ENCODE measurements at regions not wholly inside any gene's neighbourhood (a gene's known extent, or its start where the extent isn't known, plus 50 kb on each side); places are given as distances from the start of the nearest gene placed in this dataset.

- Histone ChIP-seq H3K4me3 (ENCODE audit: extremely low read depth in 1 of 4, insufficient read depth in 2 of 4, low read depth in 3 of 4, low read length in 4 of 4) (no peak overlapping the region), H2BK20ac (ENCODE audit: low read length) (no peak overlapping the region), H3K79me2 (ENCODE audit: control insufficient read depth in 1 of 2, insufficient read depth in 2 of 2, low read length in 2 of 2) (no peaks in the 10 kb centered on the region), H3K79me1 (ENCODE audit: low read depth, low read length) (no peaks in the 10 kb centered on the region), H4K5ac (ENCODE audit: insufficient read length, low read depth, low read length) (no peak overlapping the region), H3K36me3 (ENCODE audit: control insufficient read depth in 2 of 4, insufficient read depth in 4 of 4, low read length in 3 of 4) (no peaks in the 10 kb centered on the region), H3K9me3 (ENCODE audit: insufficient read depth in 2 of 2, low read depth in 1 of 2, low read length in 1 of 2) (no peaks in the 10 kb centered on the region), H4K91ac (replicated peaks; ENCODE audit: insufficient read length, low read length) (no peak overlapping the region), H3K4ac (replicated peaks; ENCODE audit: insufficient read length, low read depth, low read length) (no peak overlapping the region), H3K56ac (replicated peaks; ENCODE audit: insufficient read length, low read depth, low read length) (no peak overlapping the region), H2BK120ac (replicated peaks; ENCODE audit: low read depth, low read length) (no peak overlapping the region), H3K27me3 (replicated peaks in 1 of 4; ENCODE audit: control insufficient read depth in 3 of 4, extremely low read depth in 1 of 4, insufficient read depth in 3 of 4, low read length in 3 of 4) (peaks cover 0 to 1% (median 0%) of the 10 kb centered on the region in 4 experiments; a peak in 1 of 7 replicates), H3K4me1 (replicated peaks in 1 of 4; ENCODE audit: control insufficient read depth in 3 of 4, insufficient read depth in 4 of 4, low read length in 3 of 4) (no peaks in the 10 kb centered on the region), H2BK5ac (ENCODE audit: low read depth, low read length) (no peak overlapping the region), H3K4me2 (ENCODE audit: insufficient read depth in 1 of 2, low read depth in 2 of 2, low read length in 2 of 2) (no peak overlapping the region), H3K27ac (ENCODE audit: low read depth, low read length) (no peak overlapping the region), H3K23me2 (ENCODE audit: low read depth, low read length) (no peaks in the 10 kb centered on the region), H4K20me1 (replicated peaks in 1 of 2; ENCODE audit: control insufficient read depth in 1 of 2, insufficient read depth in 2 of 2, low read length in 2 of 2) (no peaks in the 10 kb centered on the region), H2BK15ac (ENCODE audit: low read length) (no peak overlapping the region), H2AFZ (ENCODE audit: low read length) (no peak overlapping the region), H3K9ac (replicated peaks in 1 of 4; ENCODE audit: extremely low read depth in 1 of 4, low read depth in 3 of 4, low read length in 3 of 4) (no peak overlapping the region), H3K18ac (ENCODE audit: extremely low read depth, low read length) (no peak overlapping the region), H2AK5ac (ENCODE audit: low read depth, low read length) (no peak overlapping the region), H2BK12ac (ENCODE audit: low read depth, low read length) (no peak overlapping the region), H4K8ac (ENCODE audit: extremely low read depth, insufficient read depth, low read length) (no peak overlapping the region), H3K23ac (ENCODE audit: insufficient read length) (no peak overlapping the region), H3K14ac (ENCODE audit: insufficient read length) (no peak overlapping the region)
- ChIA-PET POLR2A (ENCODE audit: partially characterized antibody) (no interaction called here), CTCF (ENCODE audit: partially characterized antibody) (interaction anchor here (0.6 to 0.8 kb wide), 3 partner anchors 45 to 1109 kb away, joined by 3 to 5 read pairs (median 3); no protein-coding TSS in a partner anchor)
- no peak for DNase-seq (ENCODE audit: low read depth in 1 of 2, low spot score in 2 of 2)
- TF ChIP-seq JUN (IDR thresholded peaks at IDR 0.05; ENCODE audit: low read depth, low read length) = no peak
- TF ChIP-seq RBBP5 (IDR thresholded peaks at IDR 0.05; ENCODE audit: borderline replicate concordance, low read depth, low read length) = no peak
- TF ChIP-seq SIRT6 (IDR thresholded peaks at IDR 0.05; ENCODE audit: low read length) = no peak
- no peak for TF ChIP-seq TAF7 (optimal IDR thresholded peaks at IDR 0.05; ENCODE audit: borderline replicate concordance, low read depth, low read length)
- TF ChIP-seq SRF (IDR thresholded peaks at IDR 0.05; ENCODE audit: low read depth, low read length) = no peak
- TF ChIP-seq ASH2L (IDR thresholded peaks at IDR 0.05; ENCODE audit: low read length) = no peak
- no peak for TF ChIP-seq SP2 (IDR thresholded peaks at IDR 0.05; ENCODE audit: low read length)
- no peak for TF ChIP-seq TAF1 (IDR thresholded peaks at IDR 0.05; ENCODE audit: low read depth, low read length)
- TF ChIP-seq GABPA (IDR thresholded peaks at IDR 0.05; ENCODE audit: borderline replicate concordance, insufficient read depth, low read length) = no peak
- TF ChIP-seq CHD2 (IDR thresholded peaks at IDR 0.05; ENCODE audit: low read length) = no peak
- no peak for TF ChIP-seq ATF2 (IDR thresholded peaks at IDR 0.05; ENCODE audit: low read length)
- WGBS, 2 experiments (ENCODE audit: extremely low coverage in 1 of 2, insufficient coverage in 1 of 2, insufficient read length in 1 of 2, insufficient replicate concordance in 2 of 2, low coverage in 1 of 2, low lambda C conversion rate in 2 of 2, missing lambda C conversion rate in 1 of 2) = 94% methylated on average over 14 of the region's 14 CpGs; no CpG with 5 or more reads in 1 of the 2 experiments
- no peak for FAIRE-seq
Measured at GRCh38 chr12:103177639-103178255, 220.3 kb downstream of the ASCL1 start.
